Vagina (tissue), 2 donors: ENCODE measurements at regions not wholly inside any gene's neighbourhood (a gene's known extent, or its start where the extent isn't known, plus 50 kb on each side); places are given as distances from the start of the nearest gene placed in this dataset.
"Not testable (repeated sequence)": the region's sequence is repeated elsewhere in the genome, so short reads cannot be mapped to it uniquely, and the experiment has no call there.

Experiments
- DNase-seq, 2 donors: peaks; one replicate each; pipeline ENCODE4 v3.0.0-alpha.2; 2017; ENCODE audit errors: extremely low spot score in 2 of 2
- H3K27ac ChIP-seq: fragments of 200-600 bp; sonication (generic); one replicate; pipeline ENCODE4 v1.5.1; 2019
- H3K27me3 ChIP-seq: fragments of 200-600 bp; sonication (generic); one replicate; pipeline ENCODE4 v1.5.1; 2019
- H3K36me3 ChIP-seq, 2 donors: fragments of 200-600 bp; sonication (generic); one replicate each; pipeline ENCODE4 v1.5.1; 2017 to 2019
- H3K4me1 ChIP-seq: fragments of 200-600 bp; sonication (generic); one replicate; pipeline ENCODE4 v1.5.1; 2019
- H3K4me3 ChIP-seq, 2 donors: fragments of 200-600 bp; sonication (generic); 1 replicate in 1 of 2; 2 replicates in 1 of 2; pipeline ENCODE4 v1.5.1; 2016 to 2019
- H3K9me3 ChIP-seq: fragments of 200-600 bp; sonication (generic); one replicate; pipeline ENCODE4 v1.5.1; 2019
- CTCF ChIP-seq, 3 experiments: fragments of 450-650 bp in 2 of 3; fragments of 200-600 bp in 1 of 3; sonication (generic) in 1 of 3; IDR thresholded peaks; one replicate each; pipeline ENCODE4 v1.5.1; 2017 to 2019; ENCODE audit warnings: antibody characterized with exemption in 3 of 3, mild to moderate bottlenecking in 2 of 3, moderate library complexity in 2 of 3
- POLR2A ChIP-seq, 2 donors: fragments of 450-650 bp; IDR thresholded peaks; one replicate each; pipeline ENCODE4 v1.6.1; 2017; ENCODE audit warnings: antibody characterized with exemption in 2 of 2, mild to moderate bottlenecking in 2 of 2, moderate library complexity in 2 of 2
- POLR2AphosphoS5 ChIP-seq, 2 donors: sonication (generic); formaldehyde crosslinking; IDR thresholded peaks; one replicate each; pipeline ENCODE4 v1.9.0; 2017; ENCODE audit warnings: antibody characterized with exemption in 2 of 2, mild to moderate bottlenecking in 2 of 2, low read depth in 1 of 2; ENCODE audit not compliant: insufficient read depth in 1 of 2
- intact Hi-C: fragments of 100-400 bp; cut with DNase I; formaldehyde crosslinking; loops from one replicate; pipeline ENCODE4 v1.15.1; 2023

GRCh38 chr10:111600772-111601171 is 523.9 kb downstream of the ADRA2A start:
- Histone ChIP-seq H3K27ac (no peak overlapping the region), H3K4me1 (no peaks in the 10 kb centered on the region), H3K4me3 (no peak overlapping the region), H3K27me3 (no peaks in the 10 kb centered on the region), H3K9me3 (no peaks in the 10 kb centered on the region), H3K36me3 (no peaks in the 10 kb centered on the region)
- no peak for DNase-seq
- TF ChIP-seq POLR2A (IDR thresholded peaks at IDR 0.05) (no peak), POLR2AphosphoS5 (IDR thresholded peaks at IDR 0.05; ENCODE audit: insufficient read depth in 1 of 2, low read depth in 1 of 2) (no peak), CTCF (IDR thresholded peaks at IDR 0.05) (no peak)
- intact Hi-C loops: no loop called here

GRCh38 chr10:111612273-111612672 is 535.4 kb downstream of the ADRA2A start:
- Histone ChIP-seq H3K36me3 (no peaks in the 10 kb centered on the region), H3K4me3 (no peak overlapping the region), H3K9me3 (no peaks in the 10 kb centered on the region), H3K27me3 (no peaks in the 10 kb centered on the region), H3K4me1 (no peaks in the 10 kb centered on the region), H3K27ac (no peak overlapping the region)
- TF ChIP-seq POLR2AphosphoS5 (IDR thresholded peaks at IDR 0.05; ENCODE audit: insufficient read depth in 1 of 2, low read depth in 1 of 2): no peak
- no peak for TF ChIP-seq CTCF (IDR thresholded peaks at IDR 0.05)
- no peak for TF ChIP-seq POLR2A (IDR thresholded peaks at IDR 0.05)
- no peak for DNase-seq
- intact Hi-C loops: no loop called here

- H3K27ac ChIP-seq: no peak overlapping the region
- no peak overlapping the region for H3K4me3 ChIP-seq
- TF ChIP-seq POLR2AphosphoS5 (IDR thresholded peaks at IDR 0.05; ENCODE audit: insufficient read depth in 1 of 2, low read depth in 1 of 2): no peak
- TF ChIP-seq POLR2A (IDR thresholded peaks at IDR 0.05): no peak
- TF ChIP-seq CTCF (IDR thresholded peaks at IDR 0.05): no peak
- intact Hi-C loops: no loop called here
- no peaks in the 10 kb centered on the region for H3K27me3 ChIP-seq
- H3K36me3 ChIP-seq: no peaks in the 10 kb centered on the region
- no peaks in the 10 kb centered on the region for H3K4me1 ChIP-seq
- H3K9me3 ChIP-seq: no peaks in the 10 kb centered on the region
- DNase-seq: no peak
Measured at GRCh38 chr10:111634191-111634590, 549.4 kb downstream of the GPAM start.

- intact Hi-C loops: loop anchor here (10.0 kb wide), 1 partner anchor 339 kb away; no protein-coding TSS in a partner anchor
- Histone ChIP-seq H3K27me3 (no peaks in the 10 kb centered on the region), H3K9me3 (peaks cover 3% of the 10 kb centered on the region), H3K4me1 (peaks cover 5% of the 10 kb centered on the region), H3K4me3 (no peak overlapping the region), H3K36me3 (no peaks in the 10 kb centered on the region), H3K27ac (no peak overlapping the region)
- no peak for TF ChIP-seq POLR2AphosphoS5 (IDR thresholded peaks at IDR 0.05; ENCODE audit: insufficient read depth in 1 of 2, low read depth in 1 of 2)
- no peak for TF ChIP-seq CTCF (IDR thresholded peaks at IDR 0.05)
- TF ChIP-seq POLR2A (IDR thresholded peaks at IDR 0.05): no peak
- no peak for DNase-seq
Measured at GRCh38 chr10:111646021-111646420, 537.5 kb downstream of the GPAM start.

- no peak for DNase-seq
- Histone ChIP-seq H3K27me3 (no peaks in the 10 kb centered on the region), H3K27ac (no peak overlapping the region), H3K4me1 (peaks cover 5% of the 10 kb centered on the region), H3K36me3 (no peaks in the 10 kb centered on the region), H3K4me3 (no peak overlapping the region), H3K9me3 (peaks cover 3% of the 10 kb centered on the region)
- no peak for TF ChIP-seq CTCF (IDR thresholded peaks at IDR 0.05)
- no peak for TF ChIP-seq POLR2AphosphoS5 (IDR thresholded peaks at IDR 0.05; ENCODE audit: insufficient read depth in 1 of 2, low read depth in 1 of 2)
- TF ChIP-seq POLR2A (IDR thresholded peaks at IDR 0.05): no peak
- intact Hi-C loops: loop anchor here (10.0 kb wide), 1 partner anchor 337 kb away; no protein-coding TSS in a partner anchor
Measured at GRCh38 chr10:111648046-111648445, 535.5 kb downstream of the GPAM start.

GRCh38 chr10:111649080-111649479 is 534.5 kb downstream of the GPAM start:
- H3K36me3 ChIP-seq, H3K27me3 ChIP-seq, H3K27ac ChIP-seq, H3K4me3 ChIP-seq, H3K9me3 ChIP-seq, H3K4me1 ChIP-seq, DNase-seq: not testable (repeated sequence)
- intact Hi-C loops: loop anchor here (10.0 kb wide), 1 partner anchor 336 kb away; no protein-coding TSS in a partner anchor
